H9 (cell line): ENCODE measurements at regions not wholly inside any gene's neighbourhood (a gene's known extent, or its start where the extent isn't known, plus 50 kb on each side); places are given as distances from the start of the nearest gene placed in this dataset.

Experiments used
- DNase-seq: peaks from one replicate; pipeline ENCODE4 v3.0.0-alpha.2; 2017
- H2AFZ ChIP-seq: one replicate; pipeline ENCODE4 v1.6.1; 2013; ENCODE audit warnings: mild to moderate bottlenecking, low read length, control low read depth, moderate library complexity
- H2AK5ac ChIP-seq: 2 replicates; pipeline ENCODE4 v1.6.1; 2013; ENCODE audit warnings: low read length, control low read depth, mixed read lengths; ENCODE audit not compliant: insufficient read length
- H2BK120ac ChIP-seq: one replicate; pipeline ENCODE4 v1.6.1; 2013; ENCODE audit warnings: low read depth, mild to moderate bottlenecking, low read length, control low read depth, inconsistent platforms; ENCODE audit not compliant: poor library complexity, severe bottlenecking
- H2BK12ac ChIP-seq: 2 replicates; pipeline ENCODE4 v1.6.1; 2013; ENCODE audit warnings: low read length, control low read depth, mixed read lengths, low read depth; ENCODE audit not compliant: insufficient read length
- H2BK15ac ChIP-seq: 2 replicates; pipeline ENCODE4 v1.6.1; 2013; ENCODE audit warnings: low read depth, low read length, control low read depth
- H2BK20ac ChIP-seq: one replicate; pipeline ENCODE4 v1.6.1; 2013; ENCODE audit warnings: low read depth, mild to moderate bottlenecking, low read length, control low read depth, inconsistent platforms; ENCODE audit not compliant: poor library complexity, severe bottlenecking
- H2BK5ac ChIP-seq: 2 replicates; pipeline ENCODE4 v1.6.1; 2013; ENCODE audit warnings: low read length, control low read depth, mixed read lengths; ENCODE audit not compliant: insufficient read length
- H3K14ac ChIP-seq: 2 replicates; pipeline ENCODE4 v1.6.1; 2013; ENCODE audit warnings: low read length, control low read depth; ENCODE audit not compliant: insufficient read depth
- H3K18ac ChIP-seq: 2 replicates; pipeline ENCODE4 v1.6.1; 2013; ENCODE audit warnings: low read depth, mild to moderate bottlenecking, mixed read lengths, low read length, control low read depth; ENCODE audit not compliant: insufficient read length
- H3K23ac ChIP-seq: 2 replicates; pipeline ENCODE4 v1.6.1; 2013; ENCODE audit warnings: low read length, control low read depth, mixed read lengths, low read depth; ENCODE audit not compliant: insufficient read length
- H3K23me2 ChIP-seq: 2 replicates; pipeline ENCODE4 v1.6.1; 2013; ENCODE audit warnings: low read depth, mild to moderate bottlenecking, mixed read lengths, low read length, control low read depth; ENCODE audit not compliant: insufficient read length, poor library complexity, severe bottlenecking
- H3K27ac ChIP-seq: 2 replicates; pipeline ENCODE4 v1.5.1; 2013; ENCODE audit warnings: low read length, control low read depth, mixed read lengths, low read depth; ENCODE audit not compliant: insufficient read length
- H3K27me3 ChIP-seq: 2 replicates; pipeline ENCODE4 v1.6.1; 2013; ENCODE audit warnings: low read length, control low read depth, inconsistent platforms; ENCODE audit not compliant: insufficient read depth
- H3K4ac ChIP-seq: 2 replicates; pipeline ENCODE4 v1.6.1; 2013; ENCODE audit warnings: low read depth, mild to moderate bottlenecking, control low read depth, inconsistent platforms, low read length, moderate library complexity
- H3K4me1 ChIP-seq: 2 replicates; pipeline ENCODE4 v1.6.1; 2013; ENCODE audit warnings: low read length, control low read depth, inconsistent platforms; ENCODE audit not compliant: insufficient read depth
- H3K4me2 ChIP-seq: 2 replicates; pipeline ENCODE4 v1.6.1; 2013; ENCODE audit warnings: low read length, control low read depth, mixed read lengths; ENCODE audit not compliant: insufficient read length, insufficient read depth
- H3K56ac ChIP-seq: 2 replicates; pipeline ENCODE4 v1.6.1; 2013; ENCODE audit warnings: low read depth, mild to moderate bottlenecking, mixed read lengths, low read length, control low read depth; ENCODE audit not compliant: insufficient read length
- H3K79me1 ChIP-seq: 2 replicates; pipeline ENCODE4 v1.6.1; 2013; ENCODE audit warnings: low read depth, mild to moderate bottlenecking, moderate library complexity, low read length, control low read depth, inconsistent platforms; ENCODE audit not compliant: insufficient read depth, poor library complexity, severe bottlenecking
- H3K79me2 ChIP-seq: 2 replicates; pipeline ENCODE4 v1.6.1; 2013; ENCODE audit warnings: low read length, control low read depth, inconsistent platforms; ENCODE audit not compliant: insufficient read depth
- H3K9ac ChIP-seq: 2 replicates; pipeline ENCODE4 v1.6.1; 2013; ENCODE audit warnings: low read length, control low read depth, mixed read lengths; ENCODE audit not compliant: insufficient read length; ENCODE audit errors: extremely low read depth
- H3K9me3 ChIP-seq: one replicate; pipeline ENCODE4 v1.6.1; 2013; ENCODE audit warnings: low read depth, low read length, inconsistent platforms; ENCODE audit not compliant: control insufficient read depth
- H3T11ph ChIP-seq: one replicate; pipeline ENCODE4 v1.6.1; 2013; ENCODE audit warnings: mild to moderate bottlenecking, low read length, control low read depth, inconsistent platforms
- H4K20me1 ChIP-seq: one replicate; pipeline ENCODE4 v1.6.1; 2013; ENCODE audit not compliant: control insufficient read depth, insufficient read length, insufficient read depth
- H4K5ac ChIP-seq: 2 replicates; pipeline ENCODE4 v1.6.1; 2013; ENCODE audit warnings: low read depth, mild to moderate bottlenecking, mixed read lengths, low read length, control low read depth; ENCODE audit not compliant: insufficient read length
- H4K8ac ChIP-seq: replicated peaks from 2 replicates; pipeline ENCODE4 v1.6.1; 2013; ENCODE audit warnings: low read length, control low read depth, mixed read lengths, low read depth; ENCODE audit not compliant: insufficient read length
- H4K91ac ChIP-seq: 2 replicates; pipeline ENCODE4 v1.6.1; 2013; ENCODE audit warnings: low read depth, mild to moderate bottlenecking, moderate library complexity, mixed read lengths, low read length, control low read depth; ENCODE audit not compliant: insufficient read length
- H3K27ac Mint-ChIP-seq, 3 experiments: 2 replicates in 2 of 3; 3 replicates in 1 of 3; pipeline ENCODE4 v1.8.0; 2020 to 2021; ENCODE audit warnings: mixed read lengths in 3 of 3, mild to moderate bottlenecking in 1 of 3, moderate library complexity in 1 of 3
- H3K27me3 Mint-ChIP-seq: 2 replicates; pipeline ENCODE4 v1.8.0; 2021; ENCODE audit warnings: low read depth, mild to moderate bottlenecking, moderate library complexity, mixed read lengths
- H3K36me3 Mint-ChIP-seq, 3 experiments: 2 replicates in 2 of 3; 3 replicates in 1 of 3; pipeline ENCODE4 v1.8.0; 2020 to 2021; ENCODE audit warnings: low read depth in 3 of 3, mixed read lengths in 3 of 3; ENCODE audit not compliant: insufficient read depth in 1 of 3
- H3K4me1 Mint-ChIP-seq, 2 experiments: 2 replicates each; pipeline ENCODE4 v1.8.0; 2020; ENCODE audit warnings: mixed read lengths in 2 of 2
- H3K4me3 Mint-ChIP-seq, 2 experiments: 2 replicates in 1 of 2; 3 replicates in 1 of 2; pipeline ENCODE4 v1.8.0; 2020 to 2021; ENCODE audit warnings: mild to moderate bottlenecking in 2 of 2, mixed read lengths in 2 of 2, moderate library complexity in 1 of 2
- H3K9me3 Mint-ChIP-seq, 2 experiments: 2 replicates in 1 of 2; 3 replicates in 1 of 2; pipeline ENCODE4 v1.8.0; 2020; ENCODE audit warnings: mild to moderate bottlenecking in 2 of 2, mixed read lengths in 2 of 2, moderate library complexity in 1 of 2
- WGBS: extraction: QIAGEN DNeasy Blood & Tissue Kit; methylation state at CpG from one replicate; pipeline ENCODE4 v1.1.7; 2013; ENCODE audit warnings: missing lambda C conversion rate, low lambda C conversion rate, mixed read lengths; ENCODE audit not compliant: insufficient read length; ENCODE audit errors: extremely low coverage; 5-methylcytosine and 5-hydroxymethylcytosine counted together
- TF ChIP-seq, protein P1 (sequence below): fragments of 200-600 bp; sonication (generic); conservative IDR thresholded peaks from 3 replicates; pipeline ENCODE4 v1.8.0; 2021; ENCODE audit warnings: antibody characterized with exemption, mild to moderate bottlenecking

DNA sequence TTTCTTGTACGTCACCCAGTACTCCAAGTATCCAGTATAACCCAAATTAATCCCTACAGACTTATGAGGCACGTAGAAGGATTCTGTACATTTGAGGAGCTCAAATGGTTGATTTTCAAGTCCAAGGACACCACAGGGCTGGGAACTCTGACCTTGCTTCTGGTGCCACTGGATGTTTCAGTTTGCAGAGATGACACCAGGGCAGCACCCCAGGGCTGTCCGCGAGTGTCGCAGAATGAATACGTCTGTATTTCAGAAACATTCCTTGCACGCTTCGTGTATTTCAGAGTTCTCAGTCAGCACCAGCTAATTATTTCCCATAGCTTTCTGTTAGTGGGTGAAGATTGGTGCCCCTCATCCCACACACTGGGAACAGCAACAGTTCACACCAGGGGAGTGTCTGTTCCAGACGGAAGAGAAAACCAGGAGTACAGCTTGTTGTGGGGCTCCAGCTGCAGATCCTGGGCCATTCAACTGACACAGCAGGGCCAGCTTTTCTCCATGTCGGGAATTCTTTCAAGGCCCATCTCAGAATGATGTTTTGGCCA lies 159.2 kb downstream of the RHOU start:
- Histone ChIP-seq H2BK120ac (no peak overlapping the region), H4K20me1 (no peaks in the 10 kb centered on the region), H3K9ac (no peak overlapping the region), H4K91ac (no peak overlapping the region), H2BK12ac (no peak overlapping the region), H3K4me1 (no peaks in the 10 kb centered on the region; the same call in 1 of the 2 replicates), H2BK20ac (no peak overlapping the region), H3K23me2 (no peaks in the 10 kb centered on the region), H3K79me1 (no peaks in the 10 kb centered on the region), H2BK15ac (no peak overlapping the region), H3K4ac (no peak overlapping the region), H3K4me2 (no peak overlapping the region), H3K9me3 (no peaks in the 10 kb centered on the region), H3K27ac (no peak overlapping the region), H2AFZ (no peak overlapping the region), H4K8ac (no peak overlapping the region), H3K14ac (no peak overlapping the region), H3K27me3 (no peaks in the 10 kb centered on the region), H3K23ac (no peak overlapping the region), H2AK5ac (no peak overlapping the region), H3K18ac (no peak overlapping the region), H3K56ac (no peak overlapping the region), H3K79me2 (no peaks in the 10 kb centered on the region), H2BK5ac (no peak overlapping the region), H4K5ac (no peak overlapping the region), H3T11ph (no peak overlapping the region)
- peaks cover 0 to 6% of the 10 kb centered on the region in 2 experiments; a peak in 1 of 5 replicates for H3K9me3 Mint-ChIP-seq
- no peak overlapping the region for H3K4me3 Mint-ChIP-seq
- peaks cover 7% of the 10 kb centered on the region for H3K27me3 Mint-ChIP-seq
- no peak for DNase-seq
- H3K36me3 Mint-ChIP-seq: peaks cover 0 to 4% (median 0%) of the 10 kb centered on the region in 3 experiments; a peak in 1 of 7 replicates
- no peak overlapping the region for H3K27ac Mint-ChIP-seq
- H3K4me1 Mint-ChIP-seq: peaks cover 2 to 3% of the 10 kb centered on the region in 2 experiments; a peak in 3 of 4 replicates
- WGBS: no CpG with 5 or more reads among the region's 10 CpGs
- TF ChIP-seq, protein P1, sequence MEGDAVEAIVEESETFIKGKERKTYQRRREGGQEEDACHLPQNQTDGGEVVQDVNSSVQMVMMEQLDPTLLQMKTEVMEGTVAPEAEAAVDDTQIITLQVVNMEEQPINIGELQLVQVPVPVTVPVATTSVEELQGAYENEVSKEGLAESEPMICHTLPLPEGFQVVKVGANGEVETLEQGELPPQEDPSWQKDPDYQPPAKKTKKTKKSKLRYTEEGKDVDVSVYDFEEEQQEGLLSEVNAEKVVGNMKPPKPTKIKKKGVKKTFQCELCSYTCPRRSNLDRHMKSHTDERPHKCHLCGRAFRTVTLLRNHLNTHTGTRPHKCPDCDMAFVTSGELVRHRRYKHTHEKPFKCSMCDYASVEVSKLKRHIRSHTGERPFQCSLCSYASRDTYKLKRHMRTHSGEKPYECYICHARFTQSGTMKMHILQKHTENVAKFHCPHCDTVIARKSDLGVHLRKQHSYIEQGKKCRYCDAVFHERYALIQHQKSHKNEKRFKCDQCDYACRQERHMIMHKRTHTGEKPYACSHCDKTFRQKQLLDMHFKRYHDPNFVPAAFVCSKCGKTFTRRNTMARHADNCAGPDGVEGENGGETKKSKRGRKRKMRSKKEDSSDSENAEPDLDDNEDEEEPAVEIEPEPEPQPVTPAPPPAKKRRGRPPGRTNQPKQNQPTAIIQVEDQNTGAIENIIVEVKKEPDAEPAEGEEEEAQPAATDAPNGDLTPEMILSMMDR: no peak
